ENCODE measurements at regions not wholly inside any gene's neighbourhood (a gene's known extent, or its start where the extent isn't known, plus 50 kb on each side); places are given as distances from the start of the nearest gene placed in this dataset.
A peak's percentile ranks its signal among the peaks of the same experiment; 100 is the strongest.

DNA sequence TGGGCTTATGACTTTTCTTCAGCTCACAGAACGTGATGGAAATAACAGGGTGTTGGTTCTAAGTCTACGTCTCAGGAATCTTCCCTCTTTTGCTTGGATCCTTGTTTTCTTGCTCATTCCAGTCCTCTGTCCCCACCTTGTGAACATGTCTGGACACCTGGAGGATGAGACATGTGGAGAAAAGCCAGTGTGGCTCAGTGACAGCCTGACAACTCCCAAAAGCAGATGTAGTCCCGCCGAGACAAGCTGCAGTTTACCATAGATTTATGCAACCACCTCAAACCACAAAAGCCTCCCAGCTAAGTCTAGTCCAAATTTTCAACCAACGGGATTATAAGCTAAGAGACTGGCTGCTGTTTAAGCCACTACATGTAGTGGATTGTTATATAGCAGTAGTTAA, 476.1 kb downstream of the SH2D4B start:
- ChIA-PET POLR2A (ENCODE audit: low non-redundant PET) (no interaction called here), CTCF (no interaction called here)
- Histone ChIP-seq H3K9me3 (ENCODE audit: low read depth, low read length, poor library complexity, severe bottlenecking) (no peaks in the 10 kb centered on the region), H3K27me3 (replicated peaks; ENCODE audit: insufficient read depth, low read depth, low read length, poor library complexity) (no peaks in the 10 kb centered on the region), H3K36me3 (ENCODE audit: insufficient read depth, low read length, poor library complexity, severe bottlenecking) (no peaks in the 10 kb centered on the region), H3K4me3 (ENCODE audit: low read depth, low read length, poor library complexity, severe bottlenecking) (no peak overlapping the region), H3K4me1 (ENCODE audit: insufficient read depth, low read length, poor library complexity, severe bottlenecking) (no peaks in the 10 kb centered on the region), H3K27ac (ENCODE audit: low read depth, low read length, poor library complexity, severe bottlenecking) (no peak overlapping the region)
- TF ChIP-seq, protein P1, sequence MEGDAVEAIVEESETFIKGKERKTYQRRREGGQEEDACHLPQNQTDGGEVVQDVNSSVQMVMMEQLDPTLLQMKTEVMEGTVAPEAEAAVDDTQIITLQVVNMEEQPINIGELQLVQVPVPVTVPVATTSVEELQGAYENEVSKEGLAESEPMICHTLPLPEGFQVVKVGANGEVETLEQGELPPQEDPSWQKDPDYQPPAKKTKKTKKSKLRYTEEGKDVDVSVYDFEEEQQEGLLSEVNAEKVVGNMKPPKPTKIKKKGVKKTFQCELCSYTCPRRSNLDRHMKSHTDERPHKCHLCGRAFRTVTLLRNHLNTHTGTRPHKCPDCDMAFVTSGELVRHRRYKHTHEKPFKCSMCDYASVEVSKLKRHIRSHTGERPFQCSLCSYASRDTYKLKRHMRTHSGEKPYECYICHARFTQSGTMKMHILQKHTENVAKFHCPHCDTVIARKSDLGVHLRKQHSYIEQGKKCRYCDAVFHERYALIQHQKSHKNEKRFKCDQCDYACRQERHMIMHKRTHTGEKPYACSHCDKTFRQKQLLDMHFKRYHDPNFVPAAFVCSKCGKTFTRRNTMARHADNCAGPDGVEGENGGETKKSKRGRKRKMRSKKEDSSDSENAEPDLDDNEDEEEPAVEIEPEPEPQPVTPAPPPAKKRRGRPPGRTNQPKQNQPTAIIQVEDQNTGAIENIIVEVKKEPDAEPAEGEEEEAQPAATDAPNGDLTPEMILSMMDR (conservative IDR thresholded peaks at IDR 0.05; ENCODE audit: low read depth, low read length): no peak
- no peak for TF ChIP-seq EZH2 (IDR thresholded peaks at IDR 0.05; ENCODE audit: borderline replicate concordance, low read depth, low read length, poor library complexity, severe bottlenecking)
- intact Hi-C loops (cut with micrococcal nuclease; ENCODE audit: unreplicated experiment): no loop called here
- no TSS peak for BruUV-seq (replicated peaks)
- no peak for DNase-seq (ENCODE audit: low spot score)

DNA sequence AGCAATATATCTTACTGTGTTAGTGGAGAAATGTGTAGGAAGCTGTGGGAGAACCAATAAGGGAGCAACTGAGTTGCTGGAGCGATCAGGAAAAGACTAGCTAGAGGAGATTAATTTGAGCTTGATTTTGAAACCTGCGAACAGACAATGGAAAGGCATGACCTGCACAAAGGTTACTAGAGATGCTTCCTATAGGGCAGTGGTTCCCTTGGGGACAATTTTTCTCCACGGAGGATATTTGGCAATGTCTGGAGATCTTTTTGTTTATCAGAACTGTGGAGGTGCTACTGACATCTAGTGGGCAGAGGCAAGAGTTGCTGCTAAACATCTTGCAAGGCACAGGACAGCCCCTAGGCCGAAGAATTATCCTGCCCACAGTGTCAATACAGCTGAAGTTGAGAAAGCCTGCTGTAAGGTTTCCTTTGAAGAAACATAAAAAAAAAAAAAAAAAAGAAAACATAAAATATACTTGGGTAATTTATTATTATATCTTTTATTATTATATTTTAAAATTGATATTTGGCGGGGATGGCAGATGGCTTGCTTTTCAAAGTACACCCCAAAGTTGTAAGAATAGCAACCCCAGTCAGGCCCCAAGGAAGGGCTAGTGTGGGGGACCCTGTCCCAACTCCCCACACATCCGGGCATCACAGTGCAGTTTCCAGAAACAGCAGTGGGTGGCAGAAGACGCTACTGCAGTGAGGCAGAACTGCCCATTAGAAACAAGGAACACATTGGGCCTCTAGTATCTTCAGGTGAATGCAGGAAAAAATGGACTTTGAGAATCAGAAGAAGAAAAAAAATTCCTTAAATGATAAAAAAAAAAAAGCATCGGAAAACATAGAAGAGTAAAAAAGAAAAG, 481.6 kb downstream of the SH2D4B start:
- TF ChIP-seq EZH2 (IDR thresholded peaks at IDR 0.05; ENCODE audit: borderline replicate concordance, low read depth, low read length, poor library complexity, severe bottlenecking): no peak
- TF ChIP-seq, protein P1 (conservative IDR thresholded peaks at IDR 0.05; ENCODE audit: low read depth, low read length): peak; percentile 80
- Histone ChIP-seq H3K36me3 (ENCODE audit: insufficient read depth, low read length, poor library complexity, severe bottlenecking) (no peaks in the 10 kb centered on the region), H3K27me3 (replicated peaks; ENCODE audit: insufficient read depth, low read depth, low read length, poor library complexity) (no peaks in the 10 kb centered on the region), H3K9me3 (ENCODE audit: low read depth, low read length, poor library complexity, severe bottlenecking) (no peaks in the 10 kb centered on the region), H3K4me3 (ENCODE audit: low read depth, low read length, poor library complexity, severe bottlenecking) (peak overlapping the region; percentile 17), H3K4me1 (ENCODE audit: insufficient read depth, low read length, poor library complexity, severe bottlenecking) (no peaks in the 10 kb centered on the region), H3K27ac (ENCODE audit: low read depth, low read length, poor library complexity, severe bottlenecking) (no peak overlapping the region)
- DNase-seq (ENCODE audit: low spot score): peak; percentile 83
- intact Hi-C loops (cut with micrococcal nuclease; ENCODE audit: unreplicated experiment): loop anchor here (1.0 kb wide), 1 partner anchor 320 kb away; no protein-coding TSS in a partner anchor
- ChIA-PET CTCF (interaction anchor here (0.8 to 1.1 kb wide), 3 partner anchors 8 to 356 kb away, joined by 3 to 4 read pairs (median 3); no protein-coding TSS in a partner anchor), POLR2A (ENCODE audit: low non-redundant PET) (no interaction called here)
- BruUV-seq (replicated peaks): no TSS peak

DNA sequence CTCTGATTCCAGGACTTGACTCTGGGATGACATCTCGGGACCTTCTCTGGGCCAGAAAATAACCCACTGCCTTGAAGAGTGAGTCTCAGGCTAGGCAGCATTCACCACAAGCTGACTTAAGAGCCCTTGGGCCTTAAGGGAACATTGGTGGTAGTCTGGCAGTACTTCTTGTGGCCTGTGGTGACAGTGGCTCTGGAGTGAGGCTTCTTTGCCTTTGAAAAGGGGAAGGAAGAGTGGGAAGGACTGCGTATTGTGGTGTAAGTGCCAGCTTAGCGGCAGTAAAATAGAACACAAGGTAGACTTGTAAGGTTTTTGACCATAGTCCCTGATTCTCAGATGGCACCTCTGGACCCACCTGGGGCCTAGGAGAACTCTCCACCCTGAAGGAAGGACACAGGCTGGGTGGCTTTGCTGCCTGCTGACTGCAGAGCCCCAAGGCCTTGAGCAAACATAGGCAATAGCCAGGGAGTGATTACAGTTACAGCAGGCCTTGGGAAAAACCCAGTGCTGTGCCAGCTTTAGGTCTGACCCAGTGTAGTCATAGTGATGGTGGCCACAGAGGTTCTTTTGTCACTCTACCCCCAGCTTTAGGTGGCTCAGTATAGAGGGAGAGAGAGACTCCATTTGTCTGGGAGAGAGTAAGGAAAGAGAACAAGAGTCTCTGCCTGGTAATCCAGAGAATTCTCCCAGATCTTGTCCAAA, 483.9 kb downstream of the SH2D4B start:
- Histone ChIP-seq H3K4me3 (ENCODE audit: low read depth, low read length, poor library complexity, severe bottlenecking) (no peak overlapping the region), H3K36me3 (ENCODE audit: insufficient read depth, low read length, poor library complexity, severe bottlenecking) (no peaks in the 10 kb centered on the region), H3K27me3 (replicated peaks; ENCODE audit: insufficient read depth, low read depth, low read length, poor library complexity) (no peaks in the 10 kb centered on the region), H3K4me1 (ENCODE audit: insufficient read depth, low read length, poor library complexity, severe bottlenecking) (no peaks in the 10 kb centered on the region), H3K27ac (ENCODE audit: low read depth, low read length, poor library complexity, severe bottlenecking) (no peak overlapping the region), H3K9me3 (ENCODE audit: low read depth, low read length, poor library complexity, severe bottlenecking) (no peaks in the 10 kb centered on the region)
- DNase-seq (ENCODE audit: low spot score): no peak
- BruUV-seq (replicated peaks): no TSS peak
- ChIA-PET CTCF (no interaction called here), POLR2A (ENCODE audit: low non-redundant PET) (no interaction called here)
- TF ChIP-seq, protein P1 (conservative IDR thresholded peaks at IDR 0.05; ENCODE audit: low read depth, low read length): no peak
- TF ChIP-seq EZH2 (IDR thresholded peaks at IDR 0.05; ENCODE audit: borderline replicate concordance, low read depth, low read length, poor library complexity, severe bottlenecking): no peak
- intact Hi-C loops (cut with micrococcal nuclease; ENCODE audit: unreplicated experiment): no loop called here

All from A673 (cell line).